HepG2 (cell line): ENCODE measurements at regions not wholly inside any gene's neighbourhood (a gene's known extent, or its start where the extent isn't known, plus 50 kb on each side); places are given as distances from the start of the nearest gene placed in this dataset.

ENCODE experiments used
- ATAC-seq: fragments of 200-7000 bp; cut with Tn5 transposase; 3 replicates; pipeline ENCODE4 v1.9.1; 2020; ENCODE audit warnings: mild to moderate bottlenecking, moderate library complexity
- BruUV-seq: library from RNA; stranded (reverse); fragments of 400-500 nt; replicated peaks from 2 replicates; lab custom pipeline; 2021; lab: Mats Ljungman, UMichigan
- CTCF ChIA-PET: fragments of 300-600 bp; formaldehyde crosslinking; extraction: SDS; loops from one replicate; lab custom pipeline; 2021; ENCODE audit warnings: low total read pairs, inconsistent platforms, low intra/inter-chr PET ratio; lab: Yijun Ruan, JAX
- POLR2A ChIA-PET: fragments of 350-600 bp; sonication (Branson Sonifier 250); formaldehyde crosslinking; loops from one replicate; lab custom pipeline; 2020; ENCODE audit warnings: antibody characterized with exemption, inconsistent platforms; lab: Yijun Ruan, JAX
- DNase-seq: peaks from one replicate; pipeline ENCODE4 v3.0.0-alpha.2; 2015; ENCODE audit warnings: low spot score
- FAIRE-seq: peaks from 3 replicates; lab custom pipeline; 2011; peaks lifted over from hg19 to GRCh38; lab: Jason Lieb, UNC
- H2AFZ ChIP-seq: one replicate; pipeline ENCODE4 v1.6.1; 2011; ENCODE audit warnings: low read length, inconsistent platforms
- H3K27ac ChIP-seq: fragments of 300-600 bp; 3 replicates; pipeline ENCODE4 v1.8.0; 2011; ENCODE audit warnings: mixed run types, mild to moderate bottlenecking, mixed read lengths, low read length, inconsistent platforms; ENCODE audit not compliant: insufficient read depth; ENCODE audit errors: extremely low read length
- H3K27me3 ChIP-seq, 2 experiments: fragments of 200-600 bp in 1 of 2; 2 replicates in 1 of 2; 3 replicates in 1 of 2; pipeline versions ENCODE4 v1.6.0 to v1.8.0; 2011; ENCODE audit warnings: low read length in 2 of 2, mild to moderate bottlenecking in 2 of 2, moderate library complexity in 2 of 2, inconsistent platforms in 1 of 2; ENCODE audit not compliant: insufficient read depth in 2 of 2, control insufficient read depth in 1 of 2
- H3K36me3 ChIP-seq, 2 experiments: fragments of 200-600 bp in 1 of 2; replicated peaks in 1 of 2; 2 replicates in 1 of 2; 3 replicates in 1 of 2; pipeline versions ENCODE4 v1.5.1 to v1.8.0; 2011; ENCODE audit warnings: low read length in 2 of 2, inconsistent platforms in 1 of 2; ENCODE audit not compliant: insufficient read depth in 2 of 2, control insufficient read depth in 1 of 2
- H3K4me1 ChIP-seq: 2 replicates; pipeline ENCODE4 v1.5.1; 2012; ENCODE audit warnings: low read length, inconsistent platforms; ENCODE audit not compliant: insufficient read depth
- H3K4me2 ChIP-seq: 2 replicates; pipeline ENCODE4 v1.6.0; 2011; ENCODE audit warnings: low read depth, low read length, inconsistent platforms
- H3K4me3 ChIP-seq, 3 experiments: fragments of 200-600 bp in 1 of 3; sonication (generic), shearing (Covaris generic) in 1 of 3; replicated peaks in 1 of 3; 2 replicates each; pipeline ENCODE4 v1.5.1; 2011 to 2016; ENCODE audit warnings: low read length in 3 of 3, inconsistent platforms in 2 of 3, low read depth in 2 of 3, mild to moderate bottlenecking in 2 of 3, control low read depth in 1 of 3, mixed read lengths in 1 of 3; ENCODE audit not compliant: insufficient read depth in 1 of 3
- H3K79me2 ChIP-seq: one replicate; pipeline ENCODE4 v1.6.1; 2011; ENCODE audit warnings: low read length, inconsistent platforms; ENCODE audit not compliant: insufficient read depth
- H3K9ac ChIP-seq: 2 replicates; pipeline ENCODE4 v1.6.0; 2011; ENCODE audit warnings: mild to moderate bottlenecking, low read depth, low read length, inconsistent platforms; ENCODE audit not compliant: insufficient read depth
- H3K9me3 ChIP-seq: 2 replicates; pipeline ENCODE4 v1.5.1; 2012; ENCODE audit warnings: mild to moderate bottlenecking, low read length
- H4K20me1 ChIP-seq: 2 replicates; pipeline ENCODE4 v1.6.0; 2011; ENCODE audit warnings: inconsistent platforms, mild to moderate bottlenecking, low read length, moderate library complexity; ENCODE audit not compliant: insufficient read depth
- NRL ChIP-seq: sonication (generic); formaldehyde crosslinking; IDR thresholded peaks from 2 replicates; pipeline ENCODE4 v1.5.0; 2020; ENCODE audit warnings: missing genetic modification reagents, mild to moderate bottlenecking, moderate library complexity, borderline replicate concordance
- REPIN1 ChIP-seq: sonication (generic); formaldehyde crosslinking; IDR thresholded peaks from 2 replicates; pipeline ENCODE4 v1.8.0; 2022; ENCODE audit warnings: missing genetic modification reagents, low read depth, mild to moderate bottlenecking, borderline replicate concordance
- ZNF607 ChIP-seq: sonication (generic); formaldehyde crosslinking; IDR thresholded peaks from 2 replicates; pipeline ENCODE4 v1.5.1; 2020; ENCODE audit warnings: missing genetic modification reagents, mild to moderate bottlenecking, borderline replicate concordance
- ZNF629 ChIP-seq: sonication (generic); formaldehyde crosslinking; conservative IDR thresholded peaks from 2 replicates; pipeline ENCODE4 v1.5.0; 2020; ENCODE audit warnings: missing genetic modification reagents
- WGBS: methylation state at CpG from one replicate; pipeline ENCODE4 v1.1.6; 2017; ENCODE audit warnings: low lambda C conversion rate; 5-methylcytosine and 5-hydroxymethylcytosine counted together
- in situ Hi-C: cut with HindIII; loops from 2 replicates; pipeline ENCODE4 v1.10.0; 2017; ENCODE audit warnings: low pct_unique_long_range_greater_than_20kb; ENCODE audit not compliant: extremely low pct_ligation_motif_present
- intact Hi-C: fragments of 100-400 bp; cut with micrococcal nuclease; formaldehyde crosslinking; loops from one replicate; pipeline ENCODE4 v1.10.0; 2022; ENCODE audit not compliant: unreplicated experiment
- TF ChIP-seq, protein P1 (sequence below): sonication (generic); formaldehyde crosslinking; IDR thresholded peaks from 2 replicates; pipeline ENCODE4 v1.8.0; 2022; ENCODE audit warnings: missing genetic modification reagents, mild to moderate bottlenecking, inconsistent platforms, borderline replicate concordance
- TF ChIP-seq, protein P2 (sequence below): sonication (generic); formaldehyde crosslinking; IDR thresholded peaks from 2 replicates; pipeline ENCODE4 v1.5.1; 2020; ENCODE audit warnings: missing genetic modification reagents, mild to moderate bottlenecking, borderline replicate concordance

DNA sequence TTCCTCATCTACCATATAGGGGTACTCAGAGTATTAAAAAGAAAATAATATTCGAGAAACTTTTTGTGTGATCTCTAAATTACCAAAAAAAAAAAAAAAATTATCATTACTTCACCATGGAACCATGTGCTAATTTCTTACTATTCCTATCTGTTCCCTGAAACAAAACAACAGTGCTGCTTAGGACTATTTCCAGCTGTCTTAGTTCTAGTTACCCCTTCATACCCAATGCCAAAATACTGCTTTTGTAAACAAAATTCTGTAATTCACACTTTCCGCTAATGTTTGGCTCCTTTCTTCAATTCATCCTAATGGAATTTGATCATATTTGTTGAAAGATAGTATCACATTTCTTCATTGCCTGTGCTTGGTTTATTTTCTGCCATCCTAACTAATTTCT, 470.2 kb downstream of the BTG1 start:
- FAIRE-seq = no peak
- Histone ChIP-seq H3K36me3 (no peaks in the 10 kb centered on the region), H3K4me2 (no peak overlapping the region), H3K9me3 (no peaks in the 10 kb centered on the region), H2AFZ (no peak overlapping the region), H4K20me1 (no peaks in the 10 kb centered on the region), H3K27me3 (no peaks in the 10 kb centered on the region), H3K4me1 (no peaks in the 10 kb centered on the region), H3K79me2 (no peaks in the 10 kb centered on the region), H3K4me3 (no peak overlapping the region), H3K27ac (no peak overlapping the region), H3K9ac (no peak overlapping the region)
- CTCF ChIA-PET = no interaction called here
- ATAC-seq = no peak
- in situ Hi-C loops (no loop called here), intact Hi-C loops (no loop called here)
- no TSS peak for BruUV-seq
- TF ChIP-seq REPIN1 (CRISPR knock-in tag) (no peak), ZNF629 (CRISPR knock-in tag) (no peak), NRL (CRISPR knock-in tag) (no peak), ZNF607 (no peak)
- TF ChIP-seq, protein P1, sequence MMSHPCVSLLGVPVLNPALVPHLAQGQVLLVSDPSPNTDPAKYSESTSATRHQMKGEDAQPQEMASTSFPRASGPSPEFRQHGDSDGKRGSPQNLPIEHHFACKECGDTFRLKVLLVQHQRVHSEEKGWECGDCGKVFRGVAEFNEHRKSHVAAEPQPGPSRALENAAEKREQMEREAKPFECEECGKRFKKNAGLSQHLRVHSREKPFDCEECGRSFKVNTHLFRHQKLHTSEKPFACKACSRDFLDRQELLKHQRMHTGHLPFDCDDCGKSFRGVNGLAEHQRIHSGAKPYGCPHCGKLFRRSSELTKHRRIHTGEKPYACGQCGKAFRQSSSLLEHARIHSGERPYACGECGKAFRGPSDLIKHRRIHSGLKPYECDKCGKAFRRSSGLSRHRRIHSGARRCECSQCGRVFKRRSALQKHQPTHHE (CRISPR knock-in tag) = no peak
- WGBS = 5% methylated on average over 2 of the region's 2 CpGs
- POLR2A ChIA-PET = no interaction called here
- no peak for DNase-seq

- ATAC-seq = no peak
- POLR2A ChIA-PET = no interaction called here
- 0% methylated on average over 1 of the region's 1 CpG for WGBS
Observed at GRCh38 chr12:91672130-91672529, 473.5 kb downstream of the BTG1 start.

More at GRCh38 chr12:91672130-91672529, 473.5 kb downstream of the BTG1 start:
- no peak overlapping the region for H3K4me2 ChIP-seq
- no peaks in the 10 kb centered on the region for H3K27me3 ChIP-seq
- no peak for FAIRE-seq
- no peak overlapping the region for H2AFZ ChIP-seq
- TF ChIP-seq, protein P2, sequence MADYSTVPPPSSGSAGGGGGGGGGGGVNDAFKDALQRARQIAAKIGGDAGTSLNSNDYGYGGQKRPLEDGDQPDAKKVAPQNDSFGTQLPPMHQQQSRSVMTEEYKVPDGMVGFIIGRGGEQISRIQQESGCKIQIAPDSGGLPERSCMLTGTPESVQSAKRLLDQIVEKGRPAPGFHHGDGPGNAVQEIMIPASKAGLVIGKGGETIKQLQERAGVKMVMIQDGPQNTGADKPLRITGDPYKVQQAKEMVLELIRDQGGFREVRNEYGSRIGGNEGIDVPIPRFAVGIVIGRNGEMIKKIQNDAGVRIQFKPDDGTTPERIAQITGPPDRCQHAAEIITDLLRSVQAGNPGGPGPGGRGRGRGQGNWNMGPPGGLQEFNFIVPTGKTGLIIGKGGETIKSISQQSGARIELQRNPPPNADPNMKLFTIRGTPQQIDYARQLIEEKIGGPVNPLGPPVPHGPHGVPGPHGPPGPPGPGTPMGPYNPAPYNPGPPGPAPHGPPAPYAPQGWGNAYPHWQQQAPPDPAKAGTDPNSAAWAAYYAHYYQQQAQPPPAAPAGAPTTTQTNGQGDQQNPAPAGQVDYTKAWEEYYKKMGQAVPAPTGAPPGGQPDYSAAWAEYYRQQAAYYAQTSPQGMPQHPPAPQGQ (CRISPR knock-in tag) = no peak
- TF ChIP-seq, all 625 proteins: peak for 0
- CTCF ChIA-PET = no interaction called here
- Histone ChIP-seq H3K27ac (no peak overlapping the region), H3K79me2 (no peaks in the 10 kb centered on the region), H3K9ac (no peak overlapping the region), H3K36me3 (no peaks in the 10 kb centered on the region), H3K4me3 (no peak overlapping the region), H3K9me3 (no peaks in the 10 kb centered on the region), H4K20me1 (no peaks in the 10 kb centered on the region), H3K4me1 (no peaks in the 10 kb centered on the region)
- intact Hi-C loops = no loop called here
- in situ Hi-C loops = no loop called here
- DNase-seq = no peak
- no TSS peak for BruUV-seq
